ENCODE measurements at regions not wholly inside any gene's neighbourhood (a gene's known extent, or its start where the extent isn't known, plus 50 kb on each side); places are given as distances from the start of the nearest gene placed in this dataset.

DNA sequence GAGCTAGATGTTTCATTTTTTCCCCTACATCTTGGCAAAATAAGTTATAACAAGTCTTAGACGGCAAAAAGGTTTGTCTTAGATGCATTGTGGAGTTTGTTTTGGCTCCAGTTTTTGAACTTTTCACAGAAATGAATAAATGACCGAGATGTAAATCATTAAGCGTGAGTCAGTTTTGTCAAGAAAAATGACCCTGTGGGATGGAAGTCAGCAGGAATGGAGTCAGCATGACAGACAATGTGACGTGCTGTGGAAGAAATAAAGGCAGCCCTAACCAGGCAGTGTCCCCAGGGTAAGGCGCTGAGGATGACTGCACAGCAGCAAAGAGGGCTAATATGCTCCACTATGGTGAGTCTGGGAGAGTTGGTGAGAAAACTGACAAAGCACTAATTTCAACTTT, 163.2 kb downstream of the NOC3L start:
- no peaks in the 10 kb centered on the region for H4K20me1 ChIP-seq (ENCODE audit: insufficient read depth)
- no peaks in the 10 kb centered on the region for H3K9me2 ChIP-seq
- no peak overlapping the region for H3K27ac ChIP-seq (ENCODE audit: low read depth in 2 of 2, low read length in 1 of 2)
- no peaks in the 10 kb centered on the region for H3K27me3 ChIP-seq (ENCODE audit: insufficient read depth)
- H3K79me2 ChIP-seq (ENCODE audit: insufficient read depth), result no peaks in the 10 kb centered on the region
- ChIA-PET POLR2A (no interaction called here), CTCF (no interaction called here)
- 0 out of 4 replicates have a peak, but pooled peaks cover 0 to 7% of the 10 kb centered on the region in 2 experiments for H3K4me1 ChIP-seq (ENCODE audit: control insufficient read depth in 1 of 2, insufficient read depth in 2 of 2, low read depth in 1 of 2, low read length in 1 of 2)
- no peak overlapping the region for H3K9ac ChIP-seq
- no peaks in the 10 kb centered on the region for H3K36me3 ChIP-seq (replicated peaks in 1 of 2; ENCODE audit: control insufficient read depth in 1 of 2, insufficient read depth in 2 of 2, low read length in 1 of 2)
- H3F3A ChIP-seq (replicated peaks; ENCODE audit: insufficient read depth), result no peaks in the 10 kb centered on the region
- H3K9me3 ChIP-seq, result no peaks in the 10 kb centered on the region
- no peak overlapping the region for H3K4me3 ChIP-seq (ENCODE audit: low read depth in 2 of 2, low read length in 1 of 2)
- no peak overlapping the region for H3K4me2 ChIP-seq
- H2AFZ ChIP-seq (ENCODE audit: low read depth), result no peak overlapping the region
- WGBS (ENCODE audit: low lambda C conversion rate), result 49% methylated on average over 5 of the region's 5 CpGs
- TF ChIP-seq RXRA (IDR thresholded peaks at IDR 0.05; ENCODE audit: borderline replicate concordance, low read depth), result no peak
- no peak for DNase-seq

DNA sequence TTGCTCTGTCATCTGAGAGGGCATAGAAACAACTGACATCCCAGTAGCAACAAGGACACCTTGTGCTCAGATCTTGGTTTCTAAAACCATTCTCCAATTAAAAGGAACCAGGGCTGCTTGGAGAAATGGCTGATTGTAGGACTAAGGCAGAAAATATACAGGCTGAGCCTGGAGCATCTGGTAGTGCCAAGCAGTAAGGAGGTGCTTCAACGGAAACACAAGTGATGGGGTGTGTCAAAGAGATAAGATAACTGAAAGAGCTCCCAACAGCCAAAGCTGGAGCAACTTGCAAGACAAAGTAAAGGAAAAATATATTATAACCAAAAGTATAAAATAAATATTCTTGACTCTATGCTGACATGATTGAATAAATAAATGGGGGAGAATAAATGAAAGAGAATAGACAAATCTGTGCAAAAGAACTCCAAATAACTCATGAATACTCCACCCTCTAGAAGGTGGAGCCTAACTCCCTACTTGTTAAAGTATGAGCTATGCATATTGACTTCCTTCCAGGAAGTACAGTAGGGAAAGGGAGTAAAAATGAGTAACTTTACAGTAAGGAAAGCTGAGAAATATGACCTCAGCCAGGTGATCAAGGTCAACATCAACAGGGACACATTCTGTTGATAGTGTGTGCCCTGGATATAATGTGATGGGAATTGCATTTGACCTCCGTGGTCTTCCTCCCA, 162.4 kb downstream of the NOC3L start:
- Histone ChIP-seq H3K4me1 (ENCODE audit: control insufficient read depth in 1 of 2, insufficient read depth in 2 of 2, low read depth in 1 of 2, low read length in 1 of 2) (peaks cover under 1% of the 10 kb centered on the region in 2 experiments; a peak in 2 of 4 replicates), H3K9me2 (no peaks in the 10 kb centered on the region), H4K20me1 (ENCODE audit: insufficient read depth) (no peaks in the 10 kb centered on the region), H3K36me3 (replicated peaks in 1 of 2; ENCODE audit: control insufficient read depth in 1 of 2, insufficient read depth in 2 of 2, low read length in 1 of 2) (no peaks in the 10 kb centered on the region), H3K27me3 (ENCODE audit: insufficient read depth) (no peaks in the 10 kb centered on the region), H3K4me2 (no peak overlapping the region), H3K79me2 (ENCODE audit: insufficient read depth) (no peaks in the 10 kb centered on the region), H3K9ac (no peak overlapping the region), H2AFZ (ENCODE audit: low read depth) (no peak overlapping the region), H3F3A (replicated peaks; ENCODE audit: insufficient read depth) (no peaks in the 10 kb centered on the region), H3K4me3 (ENCODE audit: low read depth in 2 of 2, low read length in 1 of 2) (no peak overlapping the region), H3K9me3 (no peaks in the 10 kb centered on the region), H3K27ac (ENCODE audit: low read depth in 2 of 2, low read length in 1 of 2) (no peak overlapping the region)
- 78% methylated on average over 2 of the region's 2 CpGs for WGBS (ENCODE audit: low lambda C conversion rate)
- DNase-seq, result no peak
- no peak for TF ChIP-seq TCF12 (IDR thresholded peaks at IDR 0.05)
- TF ChIP-seq RAD21 (IDR thresholded peaks at IDR 0.05; ENCODE audit: low read length), result no peak
- TF ChIP-seq NRF1 (IDR thresholded peaks at IDR 0.05; ENCODE audit: low read depth, low read length), result no peak
- no peak for TF ChIP-seq TAF1 (IDR thresholded peaks at IDR 0.05; ENCODE audit: borderline replicate concordance, low read depth, low read length)
- TF ChIP-seq, protein P1, sequence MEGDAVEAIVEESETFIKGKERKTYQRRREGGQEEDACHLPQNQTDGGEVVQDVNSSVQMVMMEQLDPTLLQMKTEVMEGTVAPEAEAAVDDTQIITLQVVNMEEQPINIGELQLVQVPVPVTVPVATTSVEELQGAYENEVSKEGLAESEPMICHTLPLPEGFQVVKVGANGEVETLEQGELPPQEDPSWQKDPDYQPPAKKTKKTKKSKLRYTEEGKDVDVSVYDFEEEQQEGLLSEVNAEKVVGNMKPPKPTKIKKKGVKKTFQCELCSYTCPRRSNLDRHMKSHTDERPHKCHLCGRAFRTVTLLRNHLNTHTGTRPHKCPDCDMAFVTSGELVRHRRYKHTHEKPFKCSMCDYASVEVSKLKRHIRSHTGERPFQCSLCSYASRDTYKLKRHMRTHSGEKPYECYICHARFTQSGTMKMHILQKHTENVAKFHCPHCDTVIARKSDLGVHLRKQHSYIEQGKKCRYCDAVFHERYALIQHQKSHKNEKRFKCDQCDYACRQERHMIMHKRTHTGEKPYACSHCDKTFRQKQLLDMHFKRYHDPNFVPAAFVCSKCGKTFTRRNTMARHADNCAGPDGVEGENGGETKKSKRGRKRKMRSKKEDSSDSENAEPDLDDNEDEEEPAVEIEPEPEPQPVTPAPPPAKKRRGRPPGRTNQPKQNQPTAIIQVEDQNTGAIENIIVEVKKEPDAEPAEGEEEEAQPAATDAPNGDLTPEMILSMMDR (IDR thresholded peaks at IDR 0.05), result no peak
- TF ChIP-seq, protein P2, sequence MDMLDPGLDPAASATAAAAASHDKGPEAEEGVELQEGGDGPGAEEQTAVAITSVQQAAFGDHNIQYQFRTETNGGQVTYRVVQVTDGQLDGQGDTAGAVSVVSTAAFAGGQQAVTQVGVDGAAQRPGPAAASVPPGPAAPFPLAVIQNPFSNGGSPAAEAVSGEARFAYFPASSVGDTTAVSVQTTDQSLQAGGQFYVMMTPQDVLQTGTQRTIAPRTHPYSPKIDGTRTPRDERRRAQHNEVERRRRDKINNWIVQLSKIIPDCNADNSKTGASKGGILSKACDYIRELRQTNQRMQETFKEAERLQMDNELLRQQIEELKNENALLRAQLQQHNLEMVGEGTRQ (IDR thresholded peaks at IDR 0.05; ENCODE audit: borderline replicate concordance, low read depth, low read length), result no peak
- no peak for TF ChIP-seq RCOR1 (IDR thresholded peaks at IDR 0.05; ENCODE audit: low read length)
- no peak for TF ChIP-seq POLR2AphosphoS5 (IDR thresholded peaks at IDR 0.05; ENCODE audit: low read depth, low read length)
- no peak for TF ChIP-seq YY1 (IDR thresholded peaks at IDR 0.05; ENCODE audit: low read depth)
- TF ChIP-seq JUND (IDR thresholded peaks at IDR 0.05), result no peak
- no peak for TF ChIP-seq SIN3A (IDR thresholded peaks at IDR 0.05; ENCODE audit: borderline replicate concordance, low read depth, low read length)
- ChIA-PET CTCF (no interaction called here), POLR2A (no interaction called here)
